Transverse colon (tissue), 4 donors: ENCODE measurements at regions not wholly inside any gene's neighbourhood (a gene's known extent, or its start where the extent isn't known, plus 50 kb on each side); places are given as distances from the start of the nearest gene placed in this dataset.

ENCODE experiments used
- DNase-seq: peaks from one replicate; pipeline ENCODE4 v3.0.0-alpha.2; 2019
- H3K27ac ChIP-seq, 4 donors: fragments of 200-600 bp; sonication (generic); 2 replicates each; pipeline ENCODE4 v1.5.1; 2016 to 2018; ENCODE audit warnings: inconsistent platforms in 4 of 4
- H3K27me3 ChIP-seq: fragments of 200-600 bp; sonication (generic); 2 replicates; pipeline ENCODE4 v1.5.1; 2017; ENCODE audit warnings: inconsistent platforms
- H3K36me3 ChIP-seq, 4 donors: fragments of 200-600 bp; sonication (generic); 2 replicates each; pipeline ENCODE4 v1.5.1; 2017 to 2019; ENCODE audit warnings: inconsistent platforms in 4 of 4
- H3K4me1 ChIP-seq, 4 donors: fragments of 200-600 bp; sonication (generic); 2 replicates each; pipeline ENCODE4 v1.5.1; 2017 to 2020; ENCODE audit warnings: inconsistent platforms in 4 of 4
- H3K4me3 ChIP-seq, 4 donors: fragments of 200-600 bp; sonication (generic); 1 replicate in 1 of 4; 2 replicates in 3 of 4; pipeline versions ENCODE4 v1.5.1 to v1.6.1; 2017 to 2019; ENCODE audit warnings: inconsistent platforms in 4 of 4
- H3K9me3 ChIP-seq, 2 donors: fragments of 200-600 bp; sonication (generic); 2 replicates each; pipeline ENCODE4 v1.5.1; 2017 to 2019; ENCODE audit warnings: inconsistent platforms in 2 of 2
- CTCF ChIP-seq, 5 experiments: fragments of 200-600 bp in 3 of 5; fragments of 450-650 bp in 2 of 5; sonication (generic) in 3 of 5; IDR thresholded peaks; 1 replicate in 2 of 5; 2 replicates in 3 of 5; pipeline ENCODE4 v1.5.1; 2016 to 2017; ENCODE audit warnings: antibody characterized with exemption in 5 of 5, inconsistent platforms in 3 of 5, mild to moderate bottlenecking in 2 of 5, moderate library complexity in 1 of 5
- EP300 ChIP-seq: sonication (generic); formaldehyde crosslinking; IDR thresholded peaks from one replicate; pipeline ENCODE4 v1.6.1; 2017; ENCODE audit warnings: antibody characterized with exemption, low read depth
- POLR2A ChIP-seq: fragments of 450-650 bp; IDR thresholded peaks from one replicate; pipeline ENCODE4 v1.6.1; 2016; ENCODE audit warnings: antibody characterized with exemption, mild to moderate bottlenecking, moderate library complexity
- POLR2AphosphoS5 ChIP-seq, 3 donors: sonication (generic); formaldehyde crosslinking; IDR thresholded peaks; one replicate each; pipeline ENCODE4 v1.6.1; 2016; ENCODE audit warnings: antibody characterized with exemption in 3 of 3
- WGBS, 2 donors: methylation state at CpG; one replicate each; pipeline ENCODE4 v1.1.5; 2018; ENCODE audit warnings: low coverage in 1 of 2; 5-methylcytosine and 5-hydroxymethylcytosine counted together
- in situ Hi-C, 4 donors: fragments of 200-750 bp; cut with MboI; loops; one replicate each; pipeline versions ENCODE4 v1.15.0 to v1.15.1; 2017; ENCODE audit warnings: low sequenced_read_pairs in 3 of 4, low pct_ligation_motif_present in 1 of 4, low pct_unique_long_range_greater_than_20kb in 1 of 4
- intact Hi-C: fragments of 100-400 bp; cut with DNase I; formaldehyde crosslinking; loops from one replicate; pipeline ENCODE4 v1.15.1; 2023; ENCODE audit warnings: low total_unique reads

GRCh38 chr18:60892441-60892840 lies 440.8 kb upstream of the CDH20 start:
- Histone ChIP-seq H3K4me1 (no peaks in the 10 kb centered on the region), H3K9me3 (no peaks in the 10 kb centered on the region), H3K4me3 (no peak overlapping the region), H3K27me3 (no peaks in the 10 kb centered on the region), H3K36me3 (no peaks in the 10 kb centered on the region), H3K27ac (no peak overlapping the region)
- in situ Hi-C loops, result no loop called here
- no peak for DNase-seq
- intact Hi-C loops, result no loop called here
- TF ChIP-seq CTCF (IDR thresholded peaks at IDR 0.05), result no peak
- no peak for TF ChIP-seq POLR2A

GRCh38 chr18:60892855-60893254 lies 440.4 kb upstream of the CDH20 start:
- TF ChIP-seq POLR2AphosphoS5 (IDR thresholded peaks at IDR 0.05), result no peak
- no peak for TF ChIP-seq POLR2A
- no peak for TF ChIP-seq EP300
- TF ChIP-seq CTCF (IDR thresholded peaks at IDR 0.05), result no peak
- intact Hi-C loops, result no loop called here
- DNase-seq, result no peak
- no peak overlapping the region for H3K27ac ChIP-seq
- no peak overlapping the region for H3K4me3 ChIP-seq
- in situ Hi-C loops, result no loop called here
- H3K27me3 ChIP-seq, result no peaks in the 10 kb centered on the region
- H3K9me3 ChIP-seq, result no peaks in the 10 kb centered on the region
- 56% methylated on average over 3 of the region's 3 CpGs; no CpG with 5 or more reads in 1 of the 2 donors for WGBS, 2 donors
- no peaks in the 10 kb centered on the region for H3K4me1 ChIP-seq
- no peaks in the 10 kb centered on the region for H3K36me3 ChIP-seq

- H3K27me3 ChIP-seq, result no peaks in the 10 kb centered on the region
- no peaks in the 10 kb centered on the region for H3K9me3 ChIP-seq
- TF ChIP-seq POLR2A, result no peak
- no peak overlapping the region for H3K4me3 ChIP-seq
- H3K4me1 ChIP-seq, result no peaks in the 10 kb centered on the region
- no peak for DNase-seq
- WGBS, 2 donors, result 76 to 79% methylated on average over 6 of the region's 6 CpGs
- no peaks in the 10 kb centered on the region for H3K36me3 ChIP-seq
- no peak overlapping the region for H3K27ac ChIP-seq
- intact Hi-C loops, result no loop called here
- in situ Hi-C loops, result no loop called here
These were observed 439.7 kb upstream of the CDH20 start for GRCh38 chr18:60893355-60894097.

- no peaks in the 10 kb centered on the region for H3K36me3 ChIP-seq
- 67 to 76% methylated on average over 7 to 8 of the region's 8 CpGs for WGBS, 2 donors
- TF ChIP-seq POLR2AphosphoS5 (IDR thresholded peaks at IDR 0.05), result no peak
- TF ChIP-seq EP300, result no peak
- TF ChIP-seq POLR2A, result no peak
- no peak for TF ChIP-seq CTCF (IDR thresholded peaks at IDR 0.05)
- no peak overlapping the region for H3K4me3 ChIP-seq
- no peaks in the 10 kb centered on the region for H3K4me1 ChIP-seq
- no peaks in the 10 kb centered on the region for H3K9me3 ChIP-seq
- no peak overlapping the region for H3K27ac ChIP-seq
- in situ Hi-C loops (no loop called here), intact Hi-C loops (no loop called here)
- DNase-seq, result no peak
- no peaks in the 10 kb centered on the region for H3K27me3 ChIP-seq
These were observed 438.8 kb upstream of the CDH20 start for GRCh38 chr18:60894254-60894945.
